Uterus (tissue), 2 donors: ENCODE measurements at regions not wholly inside any gene's neighbourhood (a gene's known extent, or its start where the extent isn't known, plus 50 kb on each side); places are given as distances from the start of the nearest gene placed in this dataset.

Experiments used
- CTCF ChIP-seq, 4 experiments: fragments of 200-600 bp in 2 of 4; fragments of 450-650 bp in 2 of 4; sonication (generic) in 2 of 4; IDR thresholded peaks; one replicate each; pipeline ENCODE4 v1.5.1; 2016 to 2019; ENCODE audit warnings: antibody characterized with exemption in 4 of 4, mild to moderate bottlenecking in 2 of 4, moderate library complexity in 1 of 4
- POLR2A ChIP-seq, 2 donors: fragments of 450-650 bp; IDR thresholded peaks; one replicate each; pipeline ENCODE4 v1.6.1; 2016; ENCODE audit warnings: antibody characterized with exemption in 2 of 2, mild to moderate bottlenecking in 1 of 2, moderate library complexity in 1 of 2

- TF ChIP-seq CTCF (IDR thresholded peaks at IDR 0.05) (no peak), POLR2A (IDR thresholded peaks at IDR 0.05) (no peak)
Observed at GRCh38 chr1:55555956-55556725, 341.0 kb upstream of the USP24 start.
